Right atrium auricular region (tissue), 2 donors: ENCODE measurements at regions not wholly inside any gene's neighbourhood (a gene's known extent, or its start where the extent isn't known, plus 50 kb on each side); places are given as distances from the start of the nearest gene placed in this dataset.

Experiments used
- DNase-seq: peaks from one replicate; pipeline ENCODE4 v3.0.0-alpha.2; 2019; ENCODE audit warnings: low spot score
- H3K27ac ChIP-seq, 2 donors: fragments of 200-600 bp; sonication (generic); 1 replicate in 1 of 2; 2 replicates in 1 of 2; pipeline ENCODE4 v1.5.1; 2016 to 2019
- H3K27me3 ChIP-seq, 2 donors: fragments of 200-600 bp; sonication (generic); one replicate each; pipeline versions ENCODE4 v1.5.1 to v1.6.0; 2017 to 2019
- H3K36me3 ChIP-seq: fragments of 200-600 bp; sonication (generic); one replicate; pipeline ENCODE4 v1.5.1; 2016
- H3K4me1 ChIP-seq, 2 donors: fragments of 200-600 bp; sonication (generic); one replicate each; pipeline versions ENCODE4 v1.5.1 to v1.6.0; 2017 to 2019
- H3K4me3 ChIP-seq, 2 donors: fragments of 200-600 bp; sonication (generic); 1 replicate in 1 of 2; 2 replicates in 1 of 2; pipeline ENCODE4 v1.5.1; 2017 to 2019; ENCODE audit warnings: mild to moderate bottlenecking in 1 of 2, moderate library complexity in 1 of 2
- H3K9me3 ChIP-seq, 2 donors: fragments of 200-600 bp; sonication (generic); one replicate each; pipeline ENCODE4 v1.5.1; 2019
- TF ChIP-seq, protein P1 (sequence below), 2 donors: fragments of 200-600 bp; sonication (generic); IDR thresholded peaks; one replicate each; pipeline ENCODE4 v1.5.1; 2019; ENCODE audit warnings: antibody characterized with exemption in 2 of 2

DNA sequence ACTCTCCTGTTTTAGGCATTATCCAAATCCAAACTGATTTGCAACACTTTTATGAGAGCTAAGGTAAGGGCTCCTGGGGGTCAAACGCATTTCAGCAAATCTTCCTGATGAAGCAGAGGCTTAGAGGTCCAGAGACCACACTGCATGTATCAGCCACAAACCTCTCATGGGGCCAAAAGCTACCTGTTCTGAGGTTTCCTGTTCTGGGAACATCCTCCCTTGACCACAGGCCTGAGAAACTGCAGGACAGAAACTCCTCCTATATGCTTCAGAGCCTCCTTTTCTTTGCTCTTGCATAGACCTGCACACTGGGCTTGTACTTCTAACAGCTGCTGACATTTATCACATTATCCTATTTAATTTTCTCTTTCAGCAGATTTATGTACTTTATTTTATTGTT, 92.6 kb downstream of the OR2K2 start:
- DNase-seq = no peak
- no peak overlapping the region for H3K4me3 ChIP-seq
- no peak overlapping the region for H3K27ac ChIP-seq
- H3K4me1 ChIP-seq = no peaks in the 10 kb centered on the region
- no peaks in the 10 kb centered on the region for H3K36me3 ChIP-seq
- H3K27me3 ChIP-seq = no peaks in the 10 kb centered on the region
- TF ChIP-seq, protein P1, sequence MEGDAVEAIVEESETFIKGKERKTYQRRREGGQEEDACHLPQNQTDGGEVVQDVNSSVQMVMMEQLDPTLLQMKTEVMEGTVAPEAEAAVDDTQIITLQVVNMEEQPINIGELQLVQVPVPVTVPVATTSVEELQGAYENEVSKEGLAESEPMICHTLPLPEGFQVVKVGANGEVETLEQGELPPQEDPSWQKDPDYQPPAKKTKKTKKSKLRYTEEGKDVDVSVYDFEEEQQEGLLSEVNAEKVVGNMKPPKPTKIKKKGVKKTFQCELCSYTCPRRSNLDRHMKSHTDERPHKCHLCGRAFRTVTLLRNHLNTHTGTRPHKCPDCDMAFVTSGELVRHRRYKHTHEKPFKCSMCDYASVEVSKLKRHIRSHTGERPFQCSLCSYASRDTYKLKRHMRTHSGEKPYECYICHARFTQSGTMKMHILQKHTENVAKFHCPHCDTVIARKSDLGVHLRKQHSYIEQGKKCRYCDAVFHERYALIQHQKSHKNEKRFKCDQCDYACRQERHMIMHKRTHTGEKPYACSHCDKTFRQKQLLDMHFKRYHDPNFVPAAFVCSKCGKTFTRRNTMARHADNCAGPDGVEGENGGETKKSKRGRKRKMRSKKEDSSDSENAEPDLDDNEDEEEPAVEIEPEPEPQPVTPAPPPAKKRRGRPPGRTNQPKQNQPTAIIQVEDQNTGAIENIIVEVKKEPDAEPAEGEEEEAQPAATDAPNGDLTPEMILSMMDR (IDR thresholded peaks at IDR 0.05) = no peak
- H3K9me3 ChIP-seq = no peaks in the 10 kb centered on the region

DNA sequence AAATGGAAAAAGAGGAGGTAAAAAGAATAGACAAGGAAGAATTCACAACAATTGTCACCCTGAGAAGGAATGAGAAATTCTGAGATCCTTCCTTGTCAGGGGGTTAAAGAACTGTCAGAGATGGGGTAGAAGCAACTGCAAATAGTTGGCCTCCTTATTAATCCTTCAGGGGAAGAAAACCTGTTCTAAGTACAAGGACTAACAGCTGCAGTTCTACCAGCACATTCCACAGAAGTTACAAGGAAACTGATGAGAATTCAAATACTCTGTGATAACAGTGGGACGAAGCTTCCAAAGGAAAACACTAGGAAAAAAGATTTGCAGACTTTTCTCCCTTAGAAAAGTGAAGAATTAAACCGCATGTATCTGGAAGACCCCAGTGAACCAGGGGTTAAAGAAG, 93.7 kb downstream of the OR2K2 start:
- Histone ChIP-seq H3K9me3 (no peaks in the 10 kb centered on the region), H3K27me3 (no peaks in the 10 kb centered on the region), H3K4me3 (no peak overlapping the region), H3K27ac (no peak overlapping the region), H3K36me3 (no peaks in the 10 kb centered on the region), H3K4me1 (no peaks in the 10 kb centered on the region)
- no peak for DNase-seq
- TF ChIP-seq, protein P1 (IDR thresholded peaks at IDR 0.05) = no peak

DNA sequence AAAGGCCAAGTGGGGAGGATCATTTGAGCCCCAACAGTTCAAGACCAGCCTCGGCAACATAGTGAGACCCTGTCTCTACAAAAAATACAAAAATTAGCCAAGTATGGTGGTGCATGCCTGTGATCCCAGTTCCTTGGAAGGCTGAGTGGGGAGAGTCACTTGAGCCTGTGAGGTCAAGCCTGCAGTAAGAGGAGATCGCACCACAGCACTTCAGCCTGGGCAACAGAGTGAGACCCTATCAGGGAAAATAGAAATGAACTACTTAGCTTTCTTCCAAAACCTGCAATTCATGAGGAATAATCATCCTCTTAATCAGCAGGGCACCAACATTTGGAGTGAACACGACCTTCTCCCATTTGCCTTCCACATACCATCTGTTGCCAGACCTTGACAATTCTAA, 96.1 kb downstream of the OR2K2 start:
- H3K4me3 ChIP-seq = no peak overlapping the region
- H3K9me3 ChIP-seq = no peaks in the 10 kb centered on the region
- no peak overlapping the region for H3K27ac ChIP-seq
- TF ChIP-seq, protein P1 (IDR thresholded peaks at IDR 0.05) = no peak
- no peaks in the 10 kb centered on the region for H3K36me3 ChIP-seq
- no peaks in the 10 kb centered on the region for H3K27me3 ChIP-seq
- no peak for DNase-seq
- no peaks in the 10 kb centered on the region for H3K4me1 ChIP-seq

DNA sequence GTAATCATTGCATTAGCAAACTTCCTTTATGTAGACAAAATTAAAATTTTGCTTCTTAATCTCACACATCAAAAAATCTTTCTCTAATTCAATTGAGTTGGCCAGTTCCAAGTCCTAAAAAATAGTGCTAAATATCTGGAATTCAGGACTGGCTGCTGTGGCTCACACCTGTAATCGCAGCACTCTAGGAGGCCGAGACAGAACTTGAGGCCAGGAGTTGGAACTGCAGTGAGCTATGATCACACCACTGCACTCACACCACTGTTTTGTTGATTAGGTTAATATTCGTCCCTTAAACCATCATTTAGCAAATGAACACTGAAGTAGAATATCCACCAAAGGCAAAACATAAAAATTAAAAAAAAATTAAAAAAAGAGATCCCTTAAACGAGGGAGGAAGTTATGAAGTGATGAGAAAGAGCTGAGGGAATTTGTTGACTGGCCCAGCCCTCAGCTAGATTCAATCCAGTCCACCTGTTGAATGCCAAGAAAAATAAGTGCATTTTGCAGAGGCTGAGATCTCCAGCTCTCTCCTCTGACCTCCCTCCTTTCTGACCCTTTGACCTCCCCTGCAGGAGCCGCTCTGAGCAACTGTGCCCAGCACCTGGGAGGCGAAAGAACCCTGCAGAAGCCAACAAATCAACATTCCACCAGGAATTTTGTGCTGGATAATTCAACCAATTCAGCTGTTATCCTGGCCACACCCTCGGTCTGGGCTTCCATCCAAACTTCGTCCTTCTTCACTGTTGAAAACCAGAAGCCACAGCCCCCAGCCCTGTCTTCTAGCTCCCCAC, 96.8 kb downstream of the OR2K2 start:
- Histone ChIP-seq H3K4me3 (no peak overlapping the region), H3K27me3 (no peaks in the 10 kb centered on the region), H3K4me1 (no peaks in the 10 kb centered on the region), H3K9me3 (no peaks in the 10 kb centered on the region), H3K27ac (no peak overlapping the region), H3K36me3 (no peaks in the 10 kb centered on the region)
- DNase-seq = no peak
- TF ChIP-seq, protein P1 (IDR thresholded peaks at IDR 0.05) = no peak

DNA sequence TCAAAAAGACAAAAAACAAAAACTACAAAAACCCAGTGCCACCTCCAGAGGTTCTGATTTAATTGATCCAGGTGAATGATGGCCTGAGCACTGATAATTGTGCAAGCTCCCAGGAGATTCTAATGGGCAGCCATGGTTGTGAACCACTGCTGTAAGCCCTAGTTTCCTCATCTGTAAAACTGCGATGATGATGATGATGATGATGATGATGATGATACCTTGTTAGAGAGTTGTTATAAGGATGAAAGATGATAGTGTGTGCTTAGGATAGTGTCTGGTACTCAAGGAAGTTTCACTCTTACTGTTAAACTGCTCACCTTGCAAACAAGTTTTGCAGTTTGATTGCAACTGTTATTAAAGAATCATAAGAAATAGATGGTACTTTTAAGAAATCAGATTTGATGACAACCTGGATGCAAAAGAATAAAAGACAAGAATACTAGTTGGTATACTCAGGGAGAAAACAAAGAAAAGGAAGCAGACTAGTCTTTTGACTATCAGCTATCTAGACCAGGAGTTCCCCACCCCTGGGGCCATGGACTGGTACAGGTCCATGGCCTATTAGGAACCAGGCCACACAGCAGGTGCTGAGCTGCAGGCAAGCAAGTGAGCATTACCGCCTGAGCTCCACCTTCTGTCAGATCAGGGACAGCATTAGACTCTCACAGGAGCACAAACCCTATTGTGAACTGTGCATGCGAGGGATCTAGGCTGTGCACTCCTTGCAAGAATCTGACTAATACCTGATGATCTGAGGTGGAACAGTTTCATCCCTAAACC, 98.0 kb downstream of the OR2K2 start:
- peaks cover 0 to 5% of the 10 kb centered on the region in 2 donors for H3K9me3 ChIP-seq
- DNase-seq = no peak
- H3K4me1 ChIP-seq = no peaks in the 10 kb centered on the region
- H3K4me3 ChIP-seq = no peak overlapping the region
- TF ChIP-seq, protein P1 (IDR thresholded peaks at IDR 0.05) = no peak
- no peaks in the 10 kb centered on the region for H3K27me3 ChIP-seq
- H3K27ac ChIP-seq = no peak overlapping the region
- no peaks in the 10 kb centered on the region for H3K36me3 ChIP-seq
